ENCODE measurements at regions not wholly inside any gene's neighbourhood (a gene's known extent, or its start where the extent isn't known, plus 50 kb on each side); places are given as distances from the start of the nearest gene placed in this dataset.
"Not testable (repeated sequence)": the region's sequence is repeated elsewhere in the genome, so short reads cannot be mapped to it uniquely, and the experiment has no call there.

DNA sequence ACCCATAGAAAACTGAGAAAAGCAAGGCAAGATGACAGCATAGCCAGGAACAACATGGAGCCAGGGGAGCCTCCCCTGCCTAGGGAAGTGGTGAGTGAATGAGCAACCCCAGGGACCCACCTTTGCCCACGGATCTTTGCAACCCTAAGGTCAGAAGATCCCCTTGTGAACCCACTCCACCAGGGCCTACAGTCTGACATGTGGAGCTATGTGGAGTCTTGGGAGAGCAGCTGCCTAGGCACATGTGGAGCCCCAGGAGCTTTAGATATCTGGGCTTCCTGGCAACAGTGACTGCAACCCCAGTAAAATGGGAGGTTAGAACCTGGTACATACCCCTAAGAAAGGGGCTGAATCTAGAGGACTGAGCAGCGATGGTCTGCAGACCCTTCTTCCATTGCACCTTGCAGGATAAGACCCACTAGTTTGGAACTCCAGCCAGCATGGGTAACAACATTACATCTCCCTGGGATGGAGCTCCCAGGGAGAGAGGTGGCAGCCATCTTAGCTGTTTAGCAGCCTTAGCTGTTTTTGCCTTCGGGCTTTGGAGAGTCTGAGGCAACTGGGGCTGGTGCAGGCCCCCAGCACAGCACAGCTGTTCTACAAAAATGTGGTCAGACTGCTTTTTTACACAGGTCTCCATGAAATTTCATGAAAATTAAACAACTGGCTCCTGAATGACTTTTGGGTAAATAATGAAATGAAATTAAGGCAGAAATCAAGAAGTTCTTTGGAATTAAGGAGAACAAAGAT lies 104.7 kb upstream of the TRIM2 start:
- TF ChIP-seq, protein P1, sequence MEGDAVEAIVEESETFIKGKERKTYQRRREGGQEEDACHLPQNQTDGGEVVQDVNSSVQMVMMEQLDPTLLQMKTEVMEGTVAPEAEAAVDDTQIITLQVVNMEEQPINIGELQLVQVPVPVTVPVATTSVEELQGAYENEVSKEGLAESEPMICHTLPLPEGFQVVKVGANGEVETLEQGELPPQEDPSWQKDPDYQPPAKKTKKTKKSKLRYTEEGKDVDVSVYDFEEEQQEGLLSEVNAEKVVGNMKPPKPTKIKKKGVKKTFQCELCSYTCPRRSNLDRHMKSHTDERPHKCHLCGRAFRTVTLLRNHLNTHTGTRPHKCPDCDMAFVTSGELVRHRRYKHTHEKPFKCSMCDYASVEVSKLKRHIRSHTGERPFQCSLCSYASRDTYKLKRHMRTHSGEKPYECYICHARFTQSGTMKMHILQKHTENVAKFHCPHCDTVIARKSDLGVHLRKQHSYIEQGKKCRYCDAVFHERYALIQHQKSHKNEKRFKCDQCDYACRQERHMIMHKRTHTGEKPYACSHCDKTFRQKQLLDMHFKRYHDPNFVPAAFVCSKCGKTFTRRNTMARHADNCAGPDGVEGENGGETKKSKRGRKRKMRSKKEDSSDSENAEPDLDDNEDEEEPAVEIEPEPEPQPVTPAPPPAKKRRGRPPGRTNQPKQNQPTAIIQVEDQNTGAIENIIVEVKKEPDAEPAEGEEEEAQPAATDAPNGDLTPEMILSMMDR (IDR thresholded peaks at IDR 0.05; ENCODE audit: low read depth, low read length): no peak
- no peak for DNase-seq (ENCODE audit: extremely low read depth, low read depth)

DNA sequence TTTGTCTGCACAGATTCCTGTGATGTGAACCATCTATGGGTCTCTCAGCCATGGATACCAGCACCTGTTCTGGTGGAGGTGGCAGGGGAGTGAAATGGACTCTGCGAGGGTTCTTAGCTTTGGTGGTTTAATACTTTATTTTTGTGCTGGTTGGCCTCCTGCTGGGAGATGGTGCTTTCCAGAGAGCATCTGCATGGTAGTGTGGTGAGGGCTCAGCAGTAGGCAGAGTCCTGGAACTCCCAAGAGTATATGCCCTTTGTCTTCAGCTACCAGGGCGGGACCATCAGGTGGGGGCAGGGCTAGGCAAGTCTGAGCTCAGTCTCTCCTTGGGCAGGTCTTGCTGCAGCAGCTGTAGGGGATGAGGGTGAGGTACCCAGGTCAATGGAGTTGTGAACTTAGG lies 97.5 kb upstream of the TRIM2 start:
- DNase-seq (ENCODE audit: extremely low read depth, low read depth): not testable (repeated sequence)

DNA sequence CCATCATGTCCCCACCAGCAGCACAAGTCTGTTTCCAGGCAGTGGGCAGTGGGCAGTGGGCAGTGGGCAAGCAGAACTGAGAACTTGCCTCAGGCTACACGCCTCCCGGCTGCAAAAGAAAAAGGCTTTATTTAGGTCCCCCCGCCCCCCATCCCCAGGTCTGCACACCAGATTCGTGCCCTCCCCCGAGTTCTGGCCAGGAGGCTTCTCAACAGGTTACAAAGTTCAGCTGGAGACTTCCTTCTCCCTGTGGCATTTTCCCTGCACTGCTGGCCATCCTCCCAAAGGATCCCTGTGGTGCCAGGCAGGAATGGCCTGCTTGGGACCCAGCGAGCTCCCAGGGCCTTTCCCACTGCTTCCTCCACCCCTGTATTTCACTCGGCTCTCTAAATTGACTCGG lies 97.0 kb upstream of the TRIM2 start:
- no peak for DNase-seq (ENCODE audit: extremely low read depth, low read depth)
- TF ChIP-seq, protein P1 (IDR thresholded peaks at IDR 0.05; ENCODE audit: low read depth, low read length): no peak

DNA sequence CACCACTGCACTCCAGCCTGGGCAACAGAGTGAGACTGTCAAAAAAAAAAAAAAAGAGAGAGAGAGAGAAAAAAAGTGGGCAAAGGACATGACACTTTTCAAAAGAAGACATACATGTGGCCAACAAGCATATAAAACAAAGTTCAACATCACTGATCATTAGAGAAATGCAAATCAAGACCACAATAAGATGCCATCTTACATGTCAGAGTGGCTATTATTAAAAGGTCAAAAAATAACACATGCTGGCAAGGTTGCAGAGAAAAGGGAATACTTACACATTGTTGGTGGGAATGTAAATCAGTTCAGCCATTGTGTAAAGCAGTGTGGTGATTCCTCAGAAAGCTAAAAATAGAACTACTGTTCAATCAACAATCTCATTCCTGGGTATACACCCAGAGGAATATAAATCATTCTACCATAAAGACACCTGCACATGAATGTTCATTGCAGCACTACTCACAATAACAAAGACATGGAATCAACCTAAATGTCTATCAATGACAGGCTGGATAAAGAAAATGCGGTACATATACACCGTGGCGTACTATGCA lies 94.9 kb upstream of the TRIM2 start:
- TF ChIP-seq, protein P1 (IDR thresholded peaks at IDR 0.05; ENCODE audit: low read depth, low read length): no peak

DNA sequence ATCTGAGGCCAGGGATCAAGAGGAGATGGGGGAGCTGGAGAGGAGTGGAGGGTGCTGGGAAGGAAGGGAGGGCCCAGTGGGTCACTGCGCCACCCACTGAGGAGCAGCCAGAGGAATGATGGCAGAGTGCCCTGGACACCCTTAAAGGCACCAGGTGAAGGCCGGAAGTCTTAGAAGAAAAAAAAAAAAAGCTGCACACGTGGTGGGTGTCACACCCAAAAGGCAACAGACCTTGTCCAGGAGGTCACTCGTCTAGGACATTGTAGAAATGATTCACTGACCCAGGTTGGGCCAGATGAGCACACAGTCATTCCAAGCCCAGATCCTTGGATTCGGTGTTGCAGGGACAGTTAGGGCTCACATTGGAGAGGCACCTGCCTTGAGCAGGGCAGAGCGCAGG lies 93.5 kb upstream of the TRIM2 start:
- DNase-seq (ENCODE audit: extremely low read depth, low read depth): no peak
- TF ChIP-seq, protein P1 (IDR thresholded peaks at IDR 0.05; ENCODE audit: low read depth, low read length): no peak

More for the DNA sequence above, 94.9 kb upstream of the TRIM2 start:
- DNase-seq (ENCODE audit: extremely low read depth, low read depth): no peak

DNA sequence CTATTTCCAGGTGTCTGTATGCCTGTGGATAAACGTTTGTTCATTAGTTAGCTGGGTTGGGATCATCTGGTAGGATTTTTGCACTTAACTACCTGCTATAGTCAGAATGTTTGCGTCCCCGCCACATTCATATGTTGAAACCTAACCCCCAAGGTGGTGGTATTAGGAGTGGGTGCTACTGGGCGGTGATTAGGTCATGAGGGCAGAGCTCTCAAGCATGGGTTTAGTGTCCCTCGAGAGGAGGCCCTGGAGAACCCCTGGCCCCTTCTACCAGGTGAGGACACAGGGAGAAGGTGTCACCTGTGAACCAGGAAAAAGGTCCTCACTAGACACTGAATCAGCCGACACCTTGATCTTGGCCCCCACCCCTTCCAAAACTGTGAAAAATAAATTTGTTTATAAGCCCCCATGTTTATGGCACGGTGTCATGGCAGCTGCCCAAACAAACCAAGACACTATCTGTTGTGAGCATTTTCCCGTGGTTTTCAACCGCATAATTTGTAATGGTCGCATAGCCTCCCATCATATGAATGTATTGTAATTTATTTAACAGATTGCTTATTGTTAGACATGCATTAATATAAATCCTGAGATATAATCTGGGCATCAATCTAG lies 92.7 kb upstream of the TRIM2 start:
- no peak for DNase-seq (ENCODE audit: extremely low read depth, low read depth)
- TF ChIP-seq, protein P1 (IDR thresholded peaks at IDR 0.05; ENCODE audit: low read depth, low read length): no peak

DNA sequence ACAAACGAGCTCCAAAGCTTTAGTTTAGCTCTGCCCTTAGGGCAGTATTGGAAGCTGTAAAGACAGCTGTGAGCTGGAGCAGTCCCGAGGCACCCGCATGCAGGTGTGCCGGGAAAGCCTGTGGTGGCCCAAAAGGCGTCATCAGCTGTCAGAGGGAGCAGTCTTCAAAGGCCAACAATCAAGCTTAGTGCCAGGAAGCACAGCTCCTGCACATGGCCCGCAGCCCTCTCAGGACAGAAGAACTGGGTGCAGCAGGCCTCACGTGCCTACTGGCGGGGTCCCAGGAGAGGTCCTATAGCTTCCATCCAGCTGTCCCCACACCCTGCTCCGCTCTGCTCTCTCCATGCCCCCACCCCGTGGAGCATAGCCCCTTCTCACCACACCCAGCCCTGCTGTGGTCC lies 92.2 kb upstream of the TRIM2 start:
- DNase-seq (ENCODE audit: extremely low read depth, low read depth): no peak
- TF ChIP-seq, protein P1 (IDR thresholded peaks at IDR 0.05; ENCODE audit: low read depth, low read length): no peak
